Stromal cell of bone marrow (primary cell): ENCODE measurements at regions not wholly inside any gene's neighbourhood (a gene's known extent, or its start where the extent isn't known, plus 50 kb on each side); places are given as distances from the start of the nearest gene placed in this dataset.
"Not testable (repeated sequence)": the region's sequence is repeated elsewhere in the genome, so short reads cannot be mapped to it uniquely, and the experiment has no call there.

Experiments used
- DNase-seq: peaks from one replicate; pipeline ENCODE4 v3.0.0-alpha.2; 2012; ENCODE audit warnings: low read depth

DNA sequence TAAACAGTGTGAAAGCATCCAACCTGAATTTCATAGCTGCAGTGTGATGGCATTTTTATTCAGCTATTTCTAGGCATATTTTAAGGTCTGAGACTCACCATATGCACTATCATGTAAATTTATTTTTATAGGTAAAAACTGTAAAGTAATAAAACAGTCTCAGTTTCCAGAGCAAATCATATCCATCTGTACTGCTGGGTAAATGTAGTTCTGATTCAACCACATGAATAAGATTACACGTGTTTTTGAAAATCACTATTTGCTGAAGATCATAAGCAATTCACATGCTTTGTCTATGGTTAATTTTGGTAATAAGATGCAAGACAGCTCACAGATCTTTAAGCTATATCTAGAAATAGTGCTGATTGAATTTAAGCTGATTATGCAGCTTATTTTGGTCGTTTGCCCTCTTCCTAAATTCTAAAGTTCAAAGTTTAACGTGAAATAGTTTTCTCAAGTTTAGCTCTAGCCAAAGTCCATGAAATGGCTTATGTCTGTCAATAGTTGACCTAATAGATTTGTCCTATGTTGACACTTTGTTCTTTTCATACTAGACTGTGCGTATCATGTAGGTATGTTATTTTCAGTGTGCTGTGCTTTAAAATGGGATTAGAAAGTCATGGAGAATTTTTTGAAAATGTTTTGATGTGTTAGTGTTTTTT is 489.0 kb downstream of the USP25 start:
- no peak for DNase-seq

DNA sequence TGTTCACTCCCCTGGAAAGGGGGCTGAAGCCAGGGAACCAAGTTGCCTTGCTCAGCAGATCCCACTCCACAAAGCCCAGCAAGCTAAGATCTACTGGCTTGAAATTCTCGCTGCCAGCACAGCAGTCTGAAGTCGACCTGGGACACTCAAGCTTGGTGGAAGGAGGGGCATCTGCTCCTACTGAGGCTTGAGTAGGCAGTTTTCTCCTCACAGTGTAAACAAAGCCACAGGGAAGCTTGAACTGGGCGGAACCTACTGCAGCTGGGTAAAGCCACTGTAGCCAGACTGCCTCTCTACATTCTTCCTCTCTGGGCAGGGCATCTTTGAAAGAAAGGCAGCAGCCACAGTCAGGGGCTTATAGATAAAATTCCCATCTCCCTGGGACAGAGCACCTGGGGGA is 495.0 kb downstream of the USP25 start:
- not testable (repeated sequence) for DNase-seq

DNA sequence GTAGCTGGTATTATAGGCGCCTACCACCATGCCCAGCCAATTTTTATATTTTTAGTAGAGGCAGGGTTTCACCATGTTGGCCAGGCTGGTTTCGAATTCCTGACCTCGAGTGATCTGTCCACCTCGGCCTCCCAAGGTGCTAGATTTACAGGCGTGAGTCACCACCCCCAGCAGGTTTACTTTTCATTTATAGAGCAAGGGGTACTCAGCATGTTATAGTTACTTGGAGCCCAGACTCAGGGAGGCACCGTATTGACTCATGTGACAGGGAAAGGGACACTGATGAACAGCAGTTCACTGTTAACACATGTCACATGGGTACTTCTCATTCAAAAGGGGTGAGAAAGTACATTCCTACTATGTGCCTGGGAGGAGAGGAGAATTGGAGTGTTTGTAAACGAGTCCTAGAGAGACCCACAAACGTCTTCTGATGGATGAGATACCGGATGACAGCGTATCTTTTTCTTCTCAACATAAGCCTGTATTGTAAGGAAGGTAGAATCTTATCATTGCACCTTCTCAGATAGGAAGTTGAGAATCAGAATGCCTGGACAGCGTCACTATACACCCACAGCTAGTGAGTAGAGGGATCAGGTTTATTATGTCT is 510.0 kb downstream of the USP25 start:
- no peak for DNase-seq

DNA sequence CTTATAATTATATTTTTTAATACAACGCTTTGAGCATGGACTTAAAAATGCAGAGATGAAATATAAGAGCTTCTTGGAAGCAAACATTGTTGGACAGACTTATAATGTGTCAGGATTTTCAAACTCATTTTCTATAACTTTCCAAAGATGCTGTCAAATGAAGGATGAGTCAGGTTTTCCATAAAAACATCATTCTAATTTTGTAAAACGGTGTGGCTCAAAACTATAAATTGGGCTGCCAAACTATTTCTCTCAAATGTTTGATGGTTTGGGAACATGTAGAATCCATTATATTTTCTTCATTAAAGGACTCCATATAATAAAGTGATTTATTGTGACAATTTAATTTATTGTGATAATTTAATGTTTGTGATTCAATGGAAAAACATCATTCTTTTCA is 511.2 kb downstream of the USP25 start:
- peak; percentile 12 for DNase-seq

DNA sequence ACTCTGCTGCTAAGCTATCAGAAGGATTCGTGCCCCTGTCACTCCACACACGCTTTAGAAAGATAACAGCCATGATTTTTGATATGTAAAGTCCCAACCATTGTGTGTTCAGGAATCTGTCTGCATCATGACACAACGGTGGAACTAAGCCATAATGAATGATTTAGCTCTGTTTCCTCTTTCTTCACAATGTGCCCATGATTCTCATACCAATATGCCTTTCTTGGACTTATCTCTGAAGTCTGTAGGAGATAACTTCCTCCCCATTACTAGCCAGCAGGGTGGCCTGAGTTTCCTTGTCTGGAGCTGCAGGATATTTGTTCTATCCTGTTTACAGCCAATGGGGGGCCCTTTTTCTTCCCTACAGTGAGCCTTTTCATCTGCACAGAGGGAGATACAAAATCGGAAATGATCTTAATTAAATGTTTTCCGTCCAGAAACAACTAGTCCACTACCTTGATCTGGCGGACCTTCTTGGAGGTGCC is 511.7 kb downstream of the USP25 start:
- DNase-seq = no peak

DNA sequence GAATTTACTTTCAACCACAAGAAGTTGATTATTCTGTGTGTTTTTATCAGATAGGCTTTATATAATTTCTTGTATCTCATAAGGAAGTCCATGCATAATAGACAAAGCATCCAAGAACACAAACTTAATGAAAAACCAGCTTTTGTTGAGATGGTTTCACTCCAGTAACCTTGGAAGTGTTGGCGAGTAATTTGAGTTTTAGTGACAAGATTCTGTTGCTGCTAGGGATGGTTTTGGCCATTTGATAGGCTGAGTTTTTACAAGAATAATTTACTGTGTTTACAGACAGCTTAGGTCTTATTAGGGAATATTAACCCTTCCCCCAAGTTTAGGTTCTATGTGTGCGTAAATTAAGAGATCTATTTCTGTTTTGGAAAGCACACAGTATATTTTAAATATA is 513.6 kb downstream of the USP25 start:
- DNase-seq = no peak

DNA sequence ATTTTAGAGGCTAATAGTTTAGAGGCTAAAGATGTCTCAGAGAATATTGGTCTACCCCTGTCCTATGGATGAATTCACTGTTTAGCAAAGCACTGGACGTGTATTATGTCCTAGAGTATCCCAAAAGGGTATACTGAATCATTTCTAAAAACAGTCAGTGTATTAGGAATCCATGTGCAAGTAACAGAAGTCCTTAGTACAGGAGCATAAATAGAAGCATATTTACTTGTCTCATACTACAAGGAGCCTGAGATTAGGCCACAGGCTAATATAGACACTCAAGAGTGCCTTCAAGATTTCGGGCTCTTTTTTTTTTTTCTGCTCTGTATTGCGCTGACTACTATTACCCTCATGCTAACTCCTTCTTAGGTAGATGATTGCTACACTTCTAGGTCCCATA is 518.9 kb downstream of the USP25 start:
- DNase-seq = no peak

DNA sequence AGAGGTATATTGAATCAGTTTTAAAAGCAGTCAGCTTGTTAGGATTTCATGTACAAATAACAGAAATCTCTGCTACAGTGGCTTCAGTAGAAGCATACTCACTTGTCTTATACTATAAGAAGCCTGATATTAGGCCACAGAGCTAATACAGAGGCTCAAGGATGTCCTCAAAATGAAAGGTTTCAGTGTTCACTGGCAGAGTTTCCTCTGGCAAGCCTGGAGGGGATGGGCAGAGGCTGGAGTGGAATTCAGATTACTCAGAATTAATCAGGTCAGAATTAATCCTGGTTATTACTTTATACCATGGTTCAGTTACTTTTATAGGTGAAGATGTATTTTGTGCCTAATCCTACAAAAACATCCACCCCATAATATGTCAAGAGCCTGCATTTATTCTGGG is 520.5 kb downstream of the USP25 start:
- DNase-seq = no peak

DNA sequence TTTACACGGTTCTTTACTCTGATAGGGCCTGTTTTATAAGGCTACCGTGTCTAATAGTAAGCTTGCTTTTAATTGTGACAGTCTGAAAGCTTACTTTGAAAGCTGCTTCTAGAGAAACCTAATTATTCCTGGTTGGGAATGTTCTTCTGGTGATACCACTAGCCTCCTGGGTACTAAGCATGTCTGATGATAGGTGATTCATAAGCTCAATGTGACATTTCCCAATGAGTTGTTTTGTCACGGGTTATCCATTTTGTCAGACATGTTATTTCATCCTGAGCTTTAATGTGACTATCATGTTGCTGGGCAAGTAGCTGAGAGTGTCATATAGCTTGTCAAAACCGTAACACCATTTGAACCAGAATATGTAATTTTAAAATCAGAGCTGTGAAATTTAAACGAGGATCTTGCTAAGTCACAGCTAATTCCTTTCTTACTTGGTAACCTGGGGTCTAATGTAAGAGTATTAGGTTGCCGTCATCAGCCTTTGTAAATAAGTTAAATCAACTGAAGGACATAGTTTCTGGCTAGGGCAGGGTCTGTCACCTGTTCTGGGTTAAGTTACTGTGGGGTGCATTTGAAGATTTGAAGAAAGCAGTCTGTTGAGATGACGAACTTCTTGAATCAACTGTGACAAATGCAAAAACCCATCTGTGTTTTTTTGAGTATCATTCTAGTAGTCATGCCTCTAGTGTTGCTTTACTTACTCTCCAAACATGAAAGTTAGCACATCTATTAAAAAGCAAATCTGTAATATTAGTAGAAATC is 529.2 kb downstream of the USP25 start:
- no peak for DNase-seq

DNA sequence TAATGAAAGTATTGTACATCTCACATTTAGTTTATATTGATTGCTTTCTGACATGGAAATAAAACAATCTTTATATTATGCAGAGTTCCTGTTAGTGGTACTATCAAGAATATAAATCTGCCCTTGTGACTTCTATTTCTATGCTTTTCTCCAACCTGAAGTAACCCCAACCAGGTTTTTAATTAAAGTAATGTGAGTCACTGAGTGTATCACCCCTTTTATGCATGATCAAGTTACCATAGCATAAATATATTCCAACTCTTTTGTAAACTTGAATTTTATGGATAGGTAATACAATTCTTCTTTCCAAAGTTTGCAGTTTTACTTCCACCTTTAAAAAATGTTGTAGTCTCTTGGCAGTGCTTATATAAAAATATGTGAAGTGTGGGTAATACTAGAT is 532.3 kb downstream of the USP25 start:
- DNase-seq = no peak

DNA sequence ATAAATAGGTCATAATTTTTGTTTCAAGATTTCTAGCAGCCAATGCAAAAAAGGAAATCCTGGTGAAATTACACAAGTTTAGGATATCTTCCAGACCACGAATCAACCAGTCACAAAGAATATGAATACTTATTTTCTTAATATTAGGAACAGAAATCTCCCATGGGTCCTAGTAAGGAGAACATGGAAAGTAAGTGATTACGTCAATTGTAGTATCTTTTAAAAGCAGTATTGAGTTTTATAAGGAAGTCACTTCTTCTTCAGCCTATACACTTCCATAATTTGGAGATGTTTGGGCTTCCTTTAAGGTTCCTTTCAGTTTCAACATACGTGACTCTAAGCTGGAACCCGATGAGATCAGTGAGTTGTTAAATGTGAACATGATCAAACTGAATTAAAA is 534.5 kb downstream of the USP25 start:
- no peak for DNase-seq

DNA sequence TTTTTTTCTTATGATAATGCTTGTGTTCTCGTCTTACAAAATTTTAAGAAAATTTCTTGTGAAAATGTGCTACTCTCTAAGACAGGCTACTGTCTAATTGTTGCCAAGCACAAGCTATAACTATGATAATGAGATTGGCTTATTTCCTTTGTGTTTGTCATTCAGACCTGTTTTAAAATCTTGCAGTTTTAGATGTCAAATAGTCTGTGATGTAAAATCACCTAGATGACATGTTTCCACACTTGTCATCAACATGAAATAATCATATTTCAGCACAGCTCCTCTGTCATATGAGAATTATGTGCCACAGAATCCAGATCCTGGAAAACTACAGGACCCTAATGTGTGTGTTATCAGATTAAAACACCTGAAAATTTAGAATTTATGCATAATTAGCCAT is 539.7 kb downstream of the USP25 start:
- no peak for DNase-seq

DNA sequence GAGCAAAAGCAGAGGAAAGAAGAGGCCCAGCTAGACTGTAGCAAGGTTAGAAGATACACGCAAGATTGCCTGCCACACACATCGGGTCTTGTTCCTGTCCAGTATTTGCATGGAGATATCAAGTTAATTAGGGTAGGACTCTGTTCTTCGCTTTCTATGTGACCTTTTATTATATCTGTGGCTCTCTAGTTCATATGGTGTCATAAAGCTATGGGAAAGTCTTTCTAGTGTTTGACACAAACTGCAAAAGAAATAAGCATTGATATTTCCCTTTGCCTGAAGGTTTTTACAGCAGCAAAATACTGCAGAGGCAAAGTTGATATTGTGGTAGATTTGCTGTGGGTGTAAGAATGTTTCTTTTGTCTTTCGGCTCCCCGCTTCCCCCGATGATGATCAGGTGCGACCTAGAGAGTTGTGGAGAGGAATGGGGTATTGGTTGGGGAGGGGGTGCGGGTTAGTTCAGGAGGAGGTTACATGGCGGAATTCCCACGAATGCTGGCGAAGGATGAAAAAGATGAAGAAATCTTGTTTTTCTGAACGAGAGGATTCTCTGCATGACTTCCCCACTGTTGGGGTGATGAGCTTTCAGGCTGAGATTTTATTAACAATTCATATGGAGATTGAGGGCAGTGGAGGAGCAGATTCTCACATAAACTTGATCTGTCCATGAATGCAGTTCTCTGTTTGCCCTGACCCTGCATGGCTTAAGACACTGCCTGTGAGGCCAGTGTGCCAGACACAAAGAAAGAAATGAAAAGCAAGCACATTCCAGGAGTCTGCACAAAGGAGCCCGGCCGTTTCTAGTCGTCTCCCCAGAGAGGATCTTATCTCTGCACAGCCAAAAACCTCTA is 550.2 kb downstream of the USP25 start:
- DNase-seq = no peak

DNA sequence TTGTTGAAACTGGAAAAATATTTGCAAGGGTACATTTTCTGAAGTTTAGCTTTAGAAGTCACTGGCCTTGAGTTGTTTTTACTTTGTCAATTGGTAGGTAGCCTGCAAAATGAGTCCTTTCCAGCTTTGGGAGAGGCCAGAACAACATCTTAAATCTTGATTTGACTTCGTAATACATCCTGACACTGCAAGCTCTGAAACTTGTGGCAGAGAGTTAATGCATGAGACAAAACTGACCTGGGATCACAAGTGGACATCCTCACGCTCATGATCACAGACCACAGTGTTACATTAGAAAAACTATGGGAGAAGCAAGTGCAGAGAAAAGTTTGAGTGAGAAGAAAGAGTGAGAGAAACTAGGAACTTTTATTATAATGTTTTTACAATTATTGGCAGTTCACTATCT is 550.9 kb downstream of the USP25 start:
- DNase-seq = no peak

DNA sequence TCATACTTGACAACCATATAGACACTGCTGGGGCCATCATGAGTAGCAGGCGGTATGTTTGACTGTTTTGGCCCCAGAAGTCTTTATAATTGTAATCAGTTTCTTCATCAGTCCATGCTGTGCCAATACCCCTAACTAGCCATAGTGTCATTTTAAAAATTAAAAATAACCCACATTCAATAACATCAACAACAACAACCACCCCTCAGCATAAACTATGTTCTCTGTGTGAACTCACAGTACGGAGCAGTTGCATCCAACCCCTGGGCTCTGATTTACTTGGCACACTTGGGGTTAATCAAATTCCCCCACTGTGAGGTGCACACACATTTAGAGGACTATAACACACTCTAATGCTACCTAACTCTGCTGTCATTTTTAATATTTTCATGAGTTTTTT is 553.7 kb downstream of the USP25 start:
- no peak for DNase-seq

DNA sequence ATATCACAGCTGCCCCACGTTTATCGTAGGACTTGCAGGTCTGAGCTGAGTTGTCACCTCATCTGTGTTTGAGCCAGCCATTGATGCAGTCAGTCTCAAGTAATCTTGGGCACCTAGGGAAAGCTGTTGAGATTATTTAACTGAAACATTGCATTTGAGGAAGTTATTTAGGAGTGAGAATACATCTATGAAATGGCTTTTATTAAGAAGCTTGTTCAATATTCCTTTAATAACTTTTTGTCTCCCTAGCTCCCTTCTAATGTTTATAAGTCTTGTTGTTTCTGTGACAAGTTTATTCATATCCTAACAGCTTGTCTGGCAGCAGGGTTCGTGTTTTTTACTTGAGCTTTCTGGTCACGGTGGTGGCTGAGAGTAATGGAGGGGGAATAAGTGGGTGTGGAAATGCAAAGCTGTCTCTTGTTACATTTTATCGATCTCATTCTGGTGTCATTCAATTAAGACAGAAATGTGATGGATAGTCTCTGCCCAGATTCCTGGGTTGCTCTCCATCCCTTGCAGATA is 555.9 kb downstream of the USP25 start:
- DNase-seq = no peak

DNA sequence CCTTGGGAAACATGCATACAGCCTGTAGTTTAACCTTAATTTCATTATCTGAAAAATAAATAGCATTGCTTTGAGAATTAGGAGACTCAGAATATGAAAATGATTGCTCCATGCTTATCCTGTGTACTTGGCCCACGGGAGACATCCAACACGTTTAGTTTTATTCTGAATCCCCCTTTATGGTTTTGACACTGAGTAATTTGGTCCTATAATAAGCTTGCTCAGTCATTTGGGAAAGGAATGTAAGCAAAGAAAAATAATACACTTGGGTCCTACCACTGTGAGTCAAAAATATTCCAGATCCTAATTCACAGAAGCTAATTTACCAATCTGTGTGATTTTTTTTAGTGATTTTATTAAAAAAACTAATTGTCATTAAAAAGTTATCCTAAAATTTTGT is 557.3 kb downstream of the USP25 start:
- no peak for DNase-seq

DNA sequence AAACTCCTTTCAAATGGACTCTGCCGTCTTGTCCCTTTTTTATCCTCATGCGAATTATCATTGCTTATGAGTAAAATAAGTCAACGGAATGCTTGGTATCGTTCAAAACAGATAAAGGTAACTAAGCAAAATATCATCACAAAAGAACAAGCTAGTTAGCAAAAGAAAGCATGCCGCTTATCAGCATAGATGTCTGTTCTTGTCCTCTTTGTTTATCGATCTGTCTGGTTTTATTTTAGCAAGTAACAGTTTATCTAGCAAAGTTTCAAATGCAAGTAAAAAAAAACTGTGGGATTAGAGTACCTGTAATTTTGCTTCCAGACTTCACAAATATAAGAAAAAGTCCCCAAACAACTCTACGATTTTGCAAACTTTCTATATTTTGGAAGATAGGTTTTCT is 561.5 kb downstream of the USP25 start:
- DNase-seq = no peak

DNA sequence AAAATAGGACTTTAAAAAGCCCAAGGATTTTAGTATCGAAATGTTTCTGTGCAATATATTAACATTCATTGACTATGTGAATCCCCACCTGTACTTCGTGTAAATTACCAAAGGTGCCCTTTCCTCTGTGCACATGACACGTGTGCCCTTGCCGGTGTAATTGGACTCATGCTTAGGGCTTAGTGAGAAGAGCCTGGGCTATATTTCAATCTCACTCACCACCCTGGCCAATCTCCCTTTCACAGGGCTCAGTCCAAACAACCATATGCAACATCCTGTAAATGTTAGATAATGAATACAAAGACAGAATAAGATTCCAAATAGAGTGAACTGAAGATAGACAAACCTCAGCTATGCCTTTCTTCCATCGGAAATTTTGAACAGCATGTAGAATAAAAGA is 564.3 kb downstream of the USP25 start:
- DNase-seq = no peak

DNA sequence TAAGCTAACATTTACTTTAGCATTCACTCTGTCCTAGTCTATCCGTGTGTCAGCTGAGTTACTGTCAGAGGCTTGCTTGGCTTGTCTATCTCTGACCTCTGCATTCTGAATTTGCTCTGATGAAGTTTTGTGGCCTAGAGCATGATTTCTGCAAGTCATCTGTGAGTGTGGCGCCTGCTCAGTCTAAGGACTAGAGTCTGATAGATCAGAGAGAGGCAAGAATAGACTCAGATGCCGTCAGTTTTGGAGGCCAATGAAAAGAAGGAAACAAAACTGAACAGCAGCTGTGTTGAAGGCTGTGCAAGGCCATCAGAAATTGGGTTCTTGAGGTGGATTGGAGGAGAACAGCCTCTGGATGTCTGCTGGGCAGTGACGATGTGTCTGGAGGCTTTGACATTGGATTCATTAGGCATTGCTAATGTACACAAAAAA is 573.1 kb downstream of the USP25 start:
- peak; percentile 81 for DNase-seq

DNA sequence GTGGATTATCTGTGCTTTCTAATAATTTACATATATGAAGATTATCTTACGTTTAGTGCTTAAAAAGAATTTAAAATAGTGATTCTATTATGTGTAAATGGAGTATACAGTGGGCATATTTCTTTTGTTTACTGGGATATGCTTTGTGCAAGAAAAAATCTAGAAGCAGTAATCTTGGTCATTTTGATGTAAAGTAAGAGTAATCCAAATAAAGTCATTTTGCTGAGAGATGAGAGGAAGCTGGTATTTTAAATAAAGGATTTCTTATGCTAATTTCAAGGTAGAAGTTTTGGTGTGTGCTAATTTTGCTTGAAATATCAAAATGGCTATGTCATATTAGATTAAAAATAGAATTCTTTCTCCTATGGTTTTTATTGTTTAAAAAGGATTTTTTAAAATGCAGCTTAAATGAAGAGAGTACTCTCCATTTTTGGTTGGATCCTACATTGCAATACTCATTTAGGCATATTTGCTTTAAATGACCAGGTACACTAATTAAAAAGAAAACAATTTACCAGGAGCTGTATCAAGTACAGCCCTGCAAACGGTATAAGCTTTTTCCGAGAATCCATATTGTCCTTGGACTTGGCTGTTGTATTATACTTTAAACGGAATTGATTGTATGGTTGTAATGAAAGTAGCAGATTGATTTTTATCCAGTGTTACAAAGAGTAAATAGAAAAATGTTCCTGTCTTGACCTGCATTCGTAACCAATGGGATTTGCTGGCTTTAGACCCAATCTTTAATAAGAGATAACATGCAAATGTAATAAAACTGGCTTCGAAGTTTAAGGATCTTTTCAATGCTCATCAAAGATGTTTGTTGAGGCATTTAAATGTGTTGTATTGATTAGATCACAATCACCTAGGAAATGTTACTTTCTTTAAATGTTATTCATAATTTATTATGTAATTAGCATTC is 574.7 kb downstream of the USP25 start:
- no peak for DNase-seq
